NCI-H82 (cell line): ENCODE measurements at regions not wholly inside any gene's neighbourhood (a gene's known extent, or its start where the extent isn't known, plus 50 kb on each side); places are given as distances from the start of the nearest gene placed in this dataset.

Experiments used
- DNase-seq: peaks from one replicate; lab custom pipeline; 2025; lab: John Stamatoyannopoulos, UW

DNA sequence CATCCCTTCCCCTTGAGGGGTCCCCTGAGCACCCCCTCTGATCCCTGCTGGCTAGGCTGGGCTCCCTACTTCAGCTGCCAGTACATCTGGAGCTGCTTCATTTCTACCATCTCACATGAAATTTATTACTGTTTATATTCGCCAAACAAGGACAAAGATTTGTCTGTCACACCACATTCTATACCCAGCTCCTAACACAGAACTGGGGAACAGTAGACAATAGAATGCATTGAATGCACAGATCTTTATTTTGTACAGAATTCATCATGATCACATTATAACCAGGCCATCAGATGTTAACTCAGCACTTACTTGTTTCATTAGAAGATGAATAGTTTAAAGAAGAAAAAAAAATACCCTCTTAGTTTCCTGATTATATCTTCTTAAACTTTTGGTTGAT, 159.4 kb downstream of the KLF5 start:
- no peak for DNase-seq

DNA sequence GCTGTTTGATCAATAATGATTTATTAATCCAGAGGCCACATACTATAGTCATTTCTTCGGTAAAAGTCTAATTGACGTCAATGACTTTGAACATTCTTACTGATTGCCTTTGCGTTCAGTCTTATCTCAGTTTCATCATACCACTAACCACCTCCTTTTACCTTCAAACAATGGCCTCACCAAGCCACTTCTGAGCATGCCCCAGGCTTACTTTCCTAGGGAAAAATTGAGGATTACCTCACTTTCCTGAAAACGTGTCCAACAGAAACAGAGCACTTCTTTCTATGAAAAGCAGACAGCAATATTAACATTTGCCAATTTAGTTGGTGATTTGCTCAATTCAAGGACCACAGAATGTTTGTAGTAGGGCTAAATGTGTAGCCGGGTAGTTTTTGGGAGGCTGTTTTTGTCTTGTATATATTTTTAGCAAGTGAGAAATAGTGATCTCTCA, 157.6 kb downstream of the KLF5 start:
- DNase-seq, result no peak

DNA sequence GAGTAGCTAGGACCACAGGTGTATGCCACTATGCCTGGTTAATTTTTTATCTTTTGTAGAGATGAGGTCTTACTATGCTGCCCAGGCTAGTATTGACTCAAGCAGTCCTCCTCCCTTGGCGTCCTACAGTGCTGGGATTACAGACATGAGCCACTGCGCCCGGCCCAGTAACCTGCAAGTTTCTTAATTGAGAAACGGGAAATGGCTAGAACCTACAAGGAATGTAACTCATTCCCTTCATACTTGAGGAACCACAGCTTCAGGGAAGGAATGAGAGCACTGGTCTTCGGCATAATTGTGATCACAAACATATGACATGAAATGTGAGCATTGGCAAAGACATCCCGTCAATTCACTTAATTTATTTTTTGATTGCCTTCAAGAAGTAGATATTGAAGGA, 157.0 kb downstream of the KLF5 start:
- DNase-seq, result no peak

DNA sequence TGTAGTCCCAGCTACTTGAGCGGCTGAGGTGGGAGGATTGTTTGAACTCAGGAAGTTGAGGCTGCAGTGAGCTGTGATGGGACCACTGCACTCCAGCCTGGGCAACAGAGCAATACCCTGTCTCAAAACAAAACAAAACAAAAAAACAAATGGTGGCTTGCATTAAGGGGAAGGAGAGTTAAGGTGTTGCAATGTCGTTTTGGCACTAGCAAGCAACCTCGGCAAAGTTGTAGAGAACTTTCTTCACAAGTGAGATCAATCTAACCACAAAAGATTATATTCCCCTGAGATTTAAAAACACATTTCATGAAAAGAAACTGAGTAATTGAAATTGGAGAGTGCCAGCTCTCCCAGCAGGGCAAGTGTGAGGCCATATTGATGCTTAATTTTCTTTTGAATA, 153.7 kb downstream of the KLF5 start:
- no peak for DNase-seq

DNA sequence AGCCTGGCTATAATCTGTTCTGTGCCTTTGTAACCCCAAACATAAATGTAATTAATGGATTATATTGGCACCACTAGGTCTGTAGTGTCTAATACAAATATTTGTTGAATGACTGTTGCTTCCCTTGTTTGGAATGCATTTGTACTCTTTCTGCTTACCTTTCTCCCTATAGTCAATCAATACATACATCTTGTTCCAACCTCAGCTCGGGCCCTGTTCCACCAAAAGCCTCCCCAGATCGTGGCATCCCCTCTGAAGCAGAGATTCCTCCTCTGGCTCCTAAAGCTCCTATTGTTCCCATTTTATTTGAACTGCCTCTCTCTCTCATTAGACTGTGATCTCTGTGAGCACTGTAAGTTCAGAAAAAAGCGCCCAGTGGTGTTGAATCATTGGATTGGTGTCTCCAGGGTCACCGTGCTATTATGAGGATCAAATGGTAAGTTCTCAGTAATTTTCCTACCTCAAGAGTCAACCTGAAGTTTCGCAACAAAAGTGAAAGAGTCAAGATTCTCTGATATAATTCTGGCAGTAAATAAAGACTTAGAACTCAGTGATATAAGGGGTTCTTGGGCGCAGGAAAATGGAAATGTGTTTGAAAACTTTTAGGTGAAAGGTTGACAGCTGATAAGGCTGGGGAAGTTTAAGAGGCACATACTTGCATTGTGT, 151.5 kb downstream of the KLF5 start:
- DNase-seq, result no peak

DNA sequence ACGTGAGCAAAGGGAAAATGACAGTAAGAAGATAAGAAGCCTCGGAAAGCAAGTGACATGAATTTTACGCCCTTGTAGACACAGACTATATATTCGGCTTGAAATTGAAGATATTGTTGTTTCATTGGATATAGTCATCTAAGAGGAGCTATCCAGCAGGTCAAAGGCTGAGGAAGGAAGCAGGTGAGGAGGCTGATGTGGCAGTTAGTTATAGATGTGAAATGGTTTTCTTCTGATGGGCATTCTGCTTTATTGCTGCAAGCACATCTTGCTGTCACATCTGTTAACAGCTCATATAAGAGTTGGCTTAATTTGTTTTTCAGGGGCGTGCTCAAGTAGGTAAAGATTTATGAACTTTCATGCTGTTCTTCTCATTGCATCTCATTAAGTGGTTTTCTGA, 146.1 kb downstream of the KLF5 start:
- no peak for DNase-seq

DNA sequence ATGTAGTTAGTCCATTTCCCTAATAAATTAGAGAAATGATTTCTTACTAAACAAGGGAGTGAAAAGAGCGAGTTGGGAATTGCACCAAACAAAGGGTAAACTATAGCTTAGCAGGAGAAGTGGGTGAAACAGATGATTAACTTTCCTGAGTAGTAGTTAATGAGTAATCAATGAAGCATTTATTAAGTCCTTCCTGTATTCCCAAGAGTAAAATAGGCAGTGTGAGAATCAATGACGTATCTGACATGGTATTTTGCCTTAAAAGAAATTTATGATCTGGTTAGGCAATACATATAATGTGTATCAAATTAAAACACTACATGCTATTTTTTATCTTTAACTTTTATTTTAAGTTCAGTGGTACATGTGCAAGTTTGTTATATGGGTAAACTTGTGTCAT, 142.8 kb downstream of the KLF5 start:
- no peak for DNase-seq

DNA sequence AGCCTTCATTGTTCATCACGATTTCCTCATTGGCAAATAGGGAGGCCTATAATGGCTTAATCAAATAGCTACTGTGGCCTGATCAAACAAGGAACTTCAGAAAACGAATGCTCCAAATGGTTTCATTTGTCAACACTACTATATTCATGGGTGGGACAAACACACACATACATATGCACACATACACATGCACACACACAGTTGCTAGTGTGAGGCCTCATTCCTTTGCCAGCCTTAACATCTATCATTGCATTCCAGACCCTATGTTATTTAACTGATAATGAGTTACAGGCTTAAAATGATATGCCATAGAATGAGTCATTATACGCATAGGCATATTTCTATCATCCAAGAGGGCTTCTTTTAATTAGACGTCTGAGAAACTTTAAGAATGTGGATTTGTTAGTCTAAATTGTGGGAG, 140.2 kb downstream of the KLF5 start:
- DNase-seq, result no peak

DNA sequence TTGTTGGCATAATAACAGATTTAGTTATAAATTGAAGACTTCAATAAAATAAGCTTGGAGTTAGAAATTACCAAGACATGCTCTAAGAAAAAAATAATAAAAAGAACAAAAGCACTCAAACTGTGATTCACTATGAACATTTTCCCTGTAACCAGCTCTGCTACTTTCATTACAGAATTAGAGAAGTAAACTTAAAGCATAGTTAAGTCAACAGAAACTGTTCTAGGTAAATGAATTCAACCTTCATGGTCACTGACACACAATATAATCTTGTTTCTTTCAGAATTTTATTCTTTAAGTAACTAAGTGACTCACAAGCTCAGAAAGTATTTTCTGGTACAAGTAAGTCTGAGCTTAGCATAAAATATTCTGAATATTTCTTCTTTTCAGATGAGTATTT, 136.3 kb downstream of the KLF5 start:
- DNase-seq, result no peak

DNA sequence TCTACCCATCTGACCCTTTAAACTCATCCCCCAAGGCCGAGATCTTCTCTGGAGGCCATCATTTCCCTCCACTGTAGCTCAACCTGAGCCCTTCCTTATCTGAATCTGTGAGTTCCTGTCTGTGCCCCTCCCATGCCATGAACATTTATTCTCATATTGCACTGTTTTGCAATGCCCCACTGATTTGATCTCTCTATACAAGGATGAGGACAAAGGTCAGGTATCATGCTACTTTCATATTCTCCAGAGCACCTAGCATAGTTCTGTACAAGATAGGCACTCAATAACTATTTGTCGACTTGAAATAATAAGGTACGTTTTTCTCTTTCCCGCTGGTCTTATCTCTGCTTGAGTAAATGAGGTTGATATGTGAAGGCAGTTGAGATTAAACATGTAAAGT, 135.5 kb downstream of the KLF5 start:
- no peak for DNase-seq

DNA sequence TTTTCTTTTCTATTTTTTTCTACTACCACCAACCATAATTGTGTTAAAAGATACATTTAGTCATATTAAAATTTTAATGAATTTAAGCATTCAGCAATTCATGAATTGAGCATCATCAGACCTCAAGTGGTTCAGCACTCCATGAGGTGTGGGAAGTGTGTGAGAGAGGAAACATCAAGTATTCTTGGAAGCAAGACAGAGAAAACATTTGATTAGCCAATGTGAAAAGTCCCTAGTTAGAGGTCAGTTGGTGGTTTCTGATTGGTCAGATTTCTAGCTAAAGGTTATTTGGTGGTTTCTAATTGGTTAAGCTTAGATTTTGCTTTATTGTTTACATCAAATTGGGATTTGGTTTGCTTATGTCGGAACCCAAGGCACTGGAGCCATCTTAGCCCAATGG, 134.7 kb downstream of the KLF5 start:
- no peak for DNase-seq

DNA sequence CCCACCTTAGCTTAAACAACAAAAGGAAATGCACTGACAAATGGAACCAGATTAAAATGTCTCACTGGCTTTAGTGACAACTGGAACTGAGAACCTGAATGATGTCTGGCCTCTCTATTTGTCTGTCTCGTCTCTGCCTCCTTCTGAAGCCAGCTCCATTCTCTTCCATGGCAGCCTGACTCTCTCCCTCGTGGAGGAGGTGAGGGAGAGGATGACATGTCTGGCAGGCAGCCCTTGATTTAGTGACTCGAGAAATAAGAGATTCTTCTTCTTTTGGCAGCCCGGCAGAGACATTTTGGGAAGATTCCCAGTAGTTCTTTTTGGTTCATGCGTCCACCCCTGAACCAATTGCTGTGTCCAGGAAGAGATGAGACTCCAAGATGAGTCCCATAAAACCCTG, 131.7 kb downstream of the KLF5 start:
- no peak for DNase-seq

DNA sequence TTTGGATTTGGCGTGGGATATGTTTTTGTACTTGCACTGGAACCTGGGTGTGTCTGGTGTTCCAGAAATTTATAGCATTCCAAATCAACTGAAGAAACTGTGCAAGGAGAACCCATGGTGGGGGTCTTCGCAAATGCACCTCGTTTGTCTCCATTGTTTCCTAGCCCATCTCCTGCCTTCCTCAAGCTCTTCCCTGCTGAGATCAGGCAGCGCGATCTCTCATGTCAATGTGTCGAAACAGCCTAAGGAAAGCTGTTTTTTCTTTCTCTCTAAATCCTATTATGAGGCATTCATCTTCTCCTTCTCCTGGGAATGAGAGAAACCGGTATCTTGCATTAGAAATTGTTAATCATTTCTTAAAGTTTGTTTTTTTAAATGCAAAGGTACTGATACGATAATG, 131.0 kb downstream of the KLF5 start:
- peak; percentile 29 for DNase-seq

DNA sequence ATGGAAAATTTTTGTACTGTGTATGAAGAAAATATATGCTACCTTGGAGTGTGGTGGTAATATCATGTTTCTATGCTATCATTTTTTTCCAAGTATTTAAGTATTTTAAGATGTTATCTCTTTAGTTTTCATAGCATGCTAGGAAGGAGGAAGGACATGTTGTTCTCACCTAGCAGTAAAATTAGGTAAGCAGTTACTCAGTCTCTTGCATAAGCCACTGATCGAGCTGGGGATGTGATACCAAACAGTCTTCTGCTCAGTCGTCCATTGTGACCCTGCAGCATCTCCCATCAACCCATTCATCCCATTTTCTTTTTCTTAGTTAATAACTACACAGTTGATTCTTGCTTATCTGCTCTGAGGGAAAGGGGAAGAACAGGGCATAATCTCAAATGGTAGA, 130.6 kb downstream of the KLF5 start:
- DNase-seq, result no peak

DNA sequence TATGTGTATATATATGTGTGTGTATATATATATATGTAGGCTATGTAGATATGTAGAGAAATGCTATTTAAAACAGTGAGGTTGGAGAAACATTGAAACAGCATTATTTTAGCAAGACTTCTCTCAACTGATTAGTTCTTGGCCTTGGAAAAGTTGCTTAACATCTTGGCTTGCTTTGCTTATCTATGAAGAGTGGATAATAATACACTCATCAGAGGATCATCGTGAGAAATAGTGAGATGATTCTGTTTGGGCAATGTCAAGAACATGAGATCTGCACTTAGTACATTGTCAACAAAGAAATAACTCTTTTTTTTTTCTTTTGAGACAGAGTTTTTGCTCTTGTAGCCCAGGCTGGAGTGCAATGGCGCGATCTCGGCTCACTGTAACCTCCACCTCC, 128.3 kb downstream of the KLF5 start:
- DNase-seq, result no peak

DNA sequence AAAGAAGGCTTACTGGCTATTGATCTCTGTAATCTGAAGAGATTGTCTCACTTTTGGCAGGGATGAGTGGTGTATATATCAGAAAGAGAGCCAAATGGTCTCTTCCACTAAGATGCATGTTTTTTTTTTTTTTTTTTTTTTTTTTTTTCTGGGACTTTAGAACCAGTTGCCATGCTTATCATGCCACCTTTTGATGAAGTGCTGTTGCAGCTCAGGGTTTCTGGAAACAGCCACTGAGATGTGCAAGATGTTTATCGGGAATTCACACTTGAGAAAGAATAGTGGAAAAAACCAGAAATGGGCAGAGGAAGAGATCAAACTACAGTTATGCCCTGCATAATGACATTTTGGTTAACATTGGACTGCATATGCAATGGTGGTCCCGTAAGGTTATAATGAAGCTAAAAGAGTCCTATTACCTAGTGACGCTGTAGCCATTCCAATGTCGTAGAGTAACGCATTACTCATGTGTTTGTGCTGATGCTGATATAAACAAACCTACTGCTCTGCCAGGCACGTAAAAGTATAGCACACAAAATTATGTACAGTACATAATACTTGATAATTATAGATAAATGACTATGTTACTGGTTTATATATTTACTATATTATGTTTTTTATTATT, 121.0 kb downstream of the KLF5 start:
- no peak for DNase-seq

DNA sequence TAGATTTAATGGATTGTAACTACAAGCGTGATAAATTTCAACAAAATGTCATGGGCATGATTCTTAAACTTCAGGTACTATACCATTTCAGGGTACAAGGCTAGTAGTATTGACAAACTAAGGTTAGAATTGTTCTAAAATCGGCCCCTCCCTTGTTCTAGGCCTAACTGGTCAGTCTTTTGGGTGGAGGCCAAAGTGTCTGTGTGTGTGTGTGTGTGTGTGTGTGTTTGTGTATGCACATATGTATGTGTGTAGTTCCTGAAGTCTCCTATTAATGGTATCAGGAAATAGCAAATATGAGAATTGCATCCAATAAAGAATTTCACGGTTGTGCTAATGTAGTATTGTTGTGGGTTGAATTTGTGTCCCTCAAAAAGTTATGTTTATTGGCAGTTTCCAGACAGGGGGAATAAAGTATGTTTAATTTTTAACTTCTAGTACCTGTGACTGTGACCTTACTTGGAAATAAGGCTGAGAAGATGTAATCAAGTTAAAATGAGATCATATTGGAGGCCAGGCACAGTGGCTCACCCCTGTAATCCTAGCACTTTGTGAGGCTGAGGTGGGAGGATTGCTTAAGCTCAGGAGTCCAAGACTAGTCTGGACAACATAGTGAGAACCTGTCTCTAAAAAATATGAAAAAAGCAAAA, 119.2 kb downstream of the KLF5 start:
- no peak for DNase-seq

DNA sequence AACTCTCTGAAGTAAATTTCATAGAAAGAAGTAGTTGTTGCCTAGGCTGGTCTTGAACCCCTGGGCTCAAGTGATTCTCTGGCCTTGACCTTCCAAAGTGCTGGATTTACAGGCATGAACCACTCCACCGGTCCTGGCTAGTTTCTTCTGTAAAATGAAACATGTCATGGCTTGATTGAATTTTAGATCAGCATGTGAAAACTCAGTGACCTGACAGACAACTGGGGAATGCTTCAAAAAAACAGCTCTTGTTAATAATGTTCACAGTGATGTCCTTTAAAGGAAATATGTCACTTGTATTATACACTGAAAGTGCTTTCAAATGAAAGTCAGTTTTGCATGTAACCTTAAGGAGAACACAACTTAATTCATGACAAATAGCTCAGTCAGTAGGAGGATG, 118.2 kb downstream of the KLF5 start:
- DNase-seq, result no peak

DNA sequence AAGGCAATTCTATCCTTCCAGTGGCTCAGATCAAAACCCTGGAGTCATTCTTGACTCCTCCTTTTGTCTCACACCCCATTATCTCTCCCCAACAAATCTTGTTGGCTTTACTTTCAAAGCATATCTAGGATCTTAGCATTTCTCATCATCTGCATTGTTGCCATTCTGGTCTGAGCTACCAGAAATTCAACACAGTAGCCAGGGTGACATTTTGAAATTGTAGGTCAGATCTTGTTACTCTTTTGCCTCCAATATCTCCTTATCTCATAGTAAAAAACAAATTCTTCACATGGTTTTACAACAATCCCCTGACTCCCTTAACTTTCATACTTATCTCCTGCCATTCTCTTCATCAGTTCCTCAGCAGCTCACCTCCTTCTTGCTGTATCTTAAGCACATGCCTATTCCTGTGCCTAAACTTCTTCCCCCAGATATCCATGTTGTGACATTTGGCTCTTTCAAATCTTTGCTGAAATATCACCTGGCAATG, 115.8 kb downstream of the KLF5 start:
- DNase-seq, result no peak

DNA sequence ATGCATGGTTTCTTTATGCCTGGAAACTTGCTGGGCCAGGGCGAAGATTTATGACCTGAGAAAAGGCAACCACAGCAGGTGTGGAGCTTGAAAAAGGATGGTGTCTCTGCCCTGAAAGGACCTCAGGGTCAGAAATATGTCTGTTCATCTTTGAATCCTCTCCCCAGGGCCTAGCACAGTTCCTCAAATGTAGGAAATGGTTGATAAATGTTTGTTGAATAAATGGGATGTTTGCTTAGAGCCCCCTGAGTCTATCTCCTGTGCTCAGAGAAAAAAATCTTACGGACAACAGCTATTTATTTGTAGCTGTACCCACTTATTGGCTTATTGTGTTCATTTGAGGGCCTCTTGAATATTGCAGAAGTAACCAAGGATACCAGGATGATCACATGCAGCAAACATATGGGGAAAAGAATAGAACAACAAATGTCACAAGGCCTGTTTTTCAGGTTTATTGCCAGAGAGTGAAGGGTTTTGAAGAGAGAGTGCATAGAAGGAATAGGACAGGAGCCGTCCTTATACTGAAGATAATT, 114.5 kb downstream of the KLF5 start:
- no peak for DNase-seq

DNA sequence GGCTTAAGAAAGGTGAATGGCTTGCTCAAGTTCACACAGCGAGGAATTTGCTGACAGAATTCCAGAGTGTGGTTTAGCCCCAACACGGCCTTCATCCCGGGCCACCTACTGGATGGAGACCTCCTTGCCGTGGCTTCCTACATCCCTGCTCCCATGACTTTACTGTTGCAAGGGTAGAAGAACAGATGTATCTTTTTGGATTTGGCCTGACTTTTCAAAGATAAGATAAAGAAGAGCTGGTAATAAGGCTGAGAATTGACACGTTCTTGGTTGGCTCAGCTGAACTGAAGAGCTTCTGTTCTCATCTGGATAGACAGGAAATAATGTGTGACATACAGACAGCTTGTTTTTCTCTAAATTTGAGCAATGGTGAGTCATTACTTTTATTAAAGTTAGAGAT, 113.1 kb downstream of the KLF5 start:
- no peak for DNase-seq

DNA sequence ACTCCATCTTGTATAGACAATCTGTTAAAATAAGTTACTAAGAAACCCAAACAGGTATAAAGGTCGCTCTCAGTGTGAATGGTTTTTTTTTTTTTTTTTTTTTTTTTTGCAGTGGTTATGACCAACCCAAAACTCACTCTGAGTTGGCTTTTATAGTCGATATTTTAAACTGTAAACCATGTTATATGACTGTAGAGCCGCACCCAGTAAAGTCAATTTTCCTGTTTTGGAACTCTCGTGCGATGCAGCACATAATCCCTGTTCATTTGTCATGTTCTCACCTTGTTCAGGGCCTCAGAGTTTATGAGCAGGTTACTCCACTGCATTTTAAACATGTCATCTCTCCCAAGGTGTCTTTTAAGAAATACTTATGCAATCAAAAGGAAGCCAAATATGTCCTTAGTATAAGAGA, 112.5 kb downstream of the KLF5 start:
- DNase-seq, result no peak

DNA sequence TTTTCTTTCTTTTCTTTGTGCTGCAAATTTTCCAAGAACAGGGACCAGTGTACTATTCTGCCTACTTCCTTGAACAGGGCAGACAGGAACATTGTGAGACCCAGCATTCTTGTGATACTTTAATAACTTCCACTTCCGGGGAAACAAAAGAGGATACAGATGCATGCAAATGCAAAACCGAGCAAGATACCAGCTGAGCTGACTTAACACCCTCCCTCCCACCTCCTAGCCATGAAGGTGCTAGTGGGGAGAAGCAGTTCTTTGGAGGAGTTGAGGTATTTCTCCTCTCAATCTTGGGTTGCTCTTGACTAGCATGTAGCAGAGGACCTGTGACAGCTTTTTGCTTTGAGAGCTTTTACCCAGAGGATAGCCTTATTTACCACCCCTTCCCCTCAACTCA, 111.2 kb downstream of the KLF5 start:
- peak; percentile 46 for DNase-seq
